22Rv1 (cell line): ENCODE measurements at regions not wholly inside any gene's neighbourhood (a gene's known extent, or its start where the extent isn't known, plus 50 kb on each side); places are given as distances from the start of the nearest gene placed in this dataset.

Experiments
- ZFX ChIP-seq: fragments of 450-650 bp; IDR thresholded peaks from 2 replicates; pipeline ENCODE4 v1.6.1; 2017; ENCODE audit warnings: antibody characterized with exemption, borderline replicate concordance
- TF ChIP-seq, protein P1 (sequence below): fragments of 450-650 bp; IDR thresholded peaks from 2 replicates; pipeline ENCODE4 v1.5.1; 2017; ENCODE audit warnings: mild to moderate bottlenecking

DNA sequence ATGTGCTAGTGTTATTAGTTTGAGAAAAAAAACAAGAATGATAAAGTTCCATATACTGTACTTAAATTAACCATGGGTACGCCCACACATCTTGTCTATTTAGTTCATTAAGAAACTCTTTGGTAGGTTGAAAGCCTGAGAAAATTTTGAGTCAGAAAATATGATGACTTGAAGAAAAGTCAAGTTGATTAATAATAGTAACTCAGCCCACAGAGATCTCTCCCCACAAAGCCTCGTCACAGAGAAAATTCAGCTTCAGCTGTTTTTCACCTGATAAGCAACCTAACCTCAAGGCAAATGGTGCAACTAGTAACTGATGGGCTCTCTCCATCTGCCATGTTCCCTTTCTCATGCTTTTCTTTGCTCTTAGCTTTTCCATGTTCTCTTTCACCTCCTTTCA, 1021.6 kb downstream of the GATA3 start:
- TF ChIP-seq, protein P1, sequence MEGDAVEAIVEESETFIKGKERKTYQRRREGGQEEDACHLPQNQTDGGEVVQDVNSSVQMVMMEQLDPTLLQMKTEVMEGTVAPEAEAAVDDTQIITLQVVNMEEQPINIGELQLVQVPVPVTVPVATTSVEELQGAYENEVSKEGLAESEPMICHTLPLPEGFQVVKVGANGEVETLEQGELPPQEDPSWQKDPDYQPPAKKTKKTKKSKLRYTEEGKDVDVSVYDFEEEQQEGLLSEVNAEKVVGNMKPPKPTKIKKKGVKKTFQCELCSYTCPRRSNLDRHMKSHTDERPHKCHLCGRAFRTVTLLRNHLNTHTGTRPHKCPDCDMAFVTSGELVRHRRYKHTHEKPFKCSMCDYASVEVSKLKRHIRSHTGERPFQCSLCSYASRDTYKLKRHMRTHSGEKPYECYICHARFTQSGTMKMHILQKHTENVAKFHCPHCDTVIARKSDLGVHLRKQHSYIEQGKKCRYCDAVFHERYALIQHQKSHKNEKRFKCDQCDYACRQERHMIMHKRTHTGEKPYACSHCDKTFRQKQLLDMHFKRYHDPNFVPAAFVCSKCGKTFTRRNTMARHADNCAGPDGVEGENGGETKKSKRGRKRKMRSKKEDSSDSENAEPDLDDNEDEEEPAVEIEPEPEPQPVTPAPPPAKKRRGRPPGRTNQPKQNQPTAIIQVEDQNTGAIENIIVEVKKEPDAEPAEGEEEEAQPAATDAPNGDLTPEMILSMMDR: no peak
- TF ChIP-seq ZFX: no peak
